HG02884 (cell line): ENCODE measurements at regions not wholly inside any gene's neighbourhood (a gene's known extent, or its start where the extent isn't known, plus 50 kb on each side); places are given as distances from the start of the nearest gene placed in this dataset.

Source experiments
- ATAC-seq: cut with Tn5 transposase; IDR thresholded peaks from one replicate; pipeline ENCODE4 v1.9.1; 2021; ENCODE audit warnings: mild to moderate bottlenecking, moderate library complexity; ENCODE audit not compliant: unreplicated experiment

DNA sequence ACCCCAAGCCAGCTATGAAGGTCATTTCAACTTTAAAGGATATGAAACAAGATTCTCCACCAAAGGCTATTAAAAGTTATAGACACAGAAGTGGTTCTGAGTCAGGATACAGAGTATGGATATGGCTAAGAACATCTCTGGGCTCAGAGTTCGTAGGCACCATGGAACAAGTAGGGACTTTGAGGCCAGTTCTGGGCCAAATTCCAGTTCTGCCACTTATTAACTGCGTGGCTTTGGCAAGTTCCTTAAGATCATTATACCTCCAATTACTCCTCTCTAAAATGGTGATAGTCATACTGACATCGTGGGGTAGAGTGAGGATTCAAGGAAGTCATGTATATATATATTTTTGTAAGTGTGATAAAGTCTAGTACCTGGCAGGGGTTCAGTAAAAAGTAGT is 105.8 kb upstream of the NFE2L3 start:
- no peak for ATAC-seq

DNA sequence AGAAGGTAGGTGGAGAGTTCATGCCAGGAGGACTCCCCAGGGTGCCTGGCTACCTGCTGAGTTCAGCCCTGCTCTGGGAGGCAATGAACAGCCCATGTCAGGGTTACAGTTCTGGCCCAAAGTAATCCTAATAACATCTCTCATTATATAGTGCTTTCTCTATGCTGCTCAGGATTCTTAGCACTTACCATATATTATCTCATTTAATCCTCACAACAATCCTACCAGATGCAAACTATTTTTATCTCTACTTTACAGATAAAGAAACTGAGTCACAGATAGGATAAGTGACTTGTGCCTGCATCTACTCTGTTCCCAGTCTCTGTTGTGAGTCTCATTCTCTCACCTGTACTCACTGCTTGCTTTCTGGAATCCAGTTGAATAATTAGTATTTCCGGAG is 105.1 kb upstream of the NFE2L3 start:
- no peak for ATAC-seq

GRCh38 chr7:26048663-26049062 is 103.3 kb upstream of the NFE2L3 start:
- ATAC-seq, result no peak

DNA sequence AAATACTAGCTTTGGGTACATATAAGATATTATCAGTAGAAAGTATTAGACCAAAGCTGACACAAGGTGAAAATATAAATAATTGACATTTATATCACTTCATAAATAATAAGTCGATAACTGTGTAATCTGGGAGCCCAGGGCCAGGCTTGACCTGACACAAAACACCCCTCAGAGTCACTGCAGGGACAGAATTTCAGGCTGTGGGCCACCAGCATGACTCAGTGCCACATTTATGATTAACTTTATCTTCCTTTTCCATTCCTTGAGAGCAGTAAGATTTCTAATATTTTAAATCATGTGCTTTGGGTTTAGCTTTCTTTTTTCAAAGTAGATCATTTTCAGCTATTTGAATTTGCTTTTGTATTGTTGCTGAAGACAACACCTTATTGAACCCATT is 102.9 kb upstream of the NFE2L3 start:
- ATAC-seq, result no peak

DNA sequence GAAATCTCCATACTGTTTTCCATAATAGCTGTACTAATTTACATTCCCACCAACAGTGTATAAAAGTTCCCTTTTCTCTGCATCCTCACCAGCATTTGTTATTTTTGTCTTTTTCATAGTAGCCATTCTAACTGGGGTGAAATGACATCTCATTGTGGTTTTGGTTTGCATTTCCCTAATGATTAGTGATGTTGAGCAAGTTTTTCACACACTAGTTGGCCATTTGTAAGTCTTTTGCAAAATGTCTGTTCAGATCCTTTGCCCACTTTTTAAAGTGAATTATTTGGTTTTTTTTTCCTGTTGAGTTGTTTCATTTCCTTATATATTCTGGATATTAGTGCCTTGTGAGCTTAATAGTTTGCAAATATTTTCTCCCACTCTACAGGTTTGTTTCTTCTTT is 101.0 kb upstream of the NFE2L3 start:
- no peak for ATAC-seq

DNA sequence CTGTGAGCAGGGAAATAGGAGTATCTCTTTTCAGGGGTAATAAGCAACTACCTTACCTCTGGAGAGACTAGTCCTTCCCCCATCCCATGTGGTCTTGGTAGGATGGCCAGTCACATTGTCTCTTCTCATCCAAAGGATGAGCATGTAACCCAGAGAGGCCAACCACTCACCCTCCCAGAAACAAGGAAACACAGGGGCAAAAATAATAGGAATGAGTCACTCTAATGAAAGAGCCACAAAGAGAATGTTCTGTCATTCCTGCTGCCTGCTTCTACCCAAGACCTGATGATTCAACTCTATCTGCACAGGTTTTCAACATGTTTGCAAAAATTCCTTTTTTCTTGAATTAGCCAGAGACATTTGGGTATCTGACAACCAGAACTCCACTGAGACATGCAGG is 99.3 kb upstream of the NFE2L3 start:
- no peak for ATAC-seq

DNA sequence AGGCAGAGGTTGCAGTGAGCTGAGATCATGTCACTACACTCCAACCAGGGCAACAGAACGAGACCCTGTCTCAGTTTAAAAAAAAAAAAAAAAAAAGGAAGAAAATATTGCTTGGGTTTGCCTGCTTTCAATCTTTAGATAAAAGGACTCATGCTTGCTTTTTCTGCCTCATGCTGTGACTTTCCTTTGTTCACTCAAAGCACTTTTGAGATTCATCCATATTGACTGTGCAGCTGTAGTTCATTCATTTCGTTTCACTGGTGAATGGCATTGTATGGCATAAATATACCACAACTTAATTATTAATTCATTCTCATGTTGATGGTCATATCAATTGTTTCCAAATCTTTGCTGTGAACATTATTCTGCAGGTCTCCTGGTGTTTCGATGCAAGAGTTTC is 97.6 kb upstream of the NFE2L3 start:
- ATAC-seq, result no peak

DNA sequence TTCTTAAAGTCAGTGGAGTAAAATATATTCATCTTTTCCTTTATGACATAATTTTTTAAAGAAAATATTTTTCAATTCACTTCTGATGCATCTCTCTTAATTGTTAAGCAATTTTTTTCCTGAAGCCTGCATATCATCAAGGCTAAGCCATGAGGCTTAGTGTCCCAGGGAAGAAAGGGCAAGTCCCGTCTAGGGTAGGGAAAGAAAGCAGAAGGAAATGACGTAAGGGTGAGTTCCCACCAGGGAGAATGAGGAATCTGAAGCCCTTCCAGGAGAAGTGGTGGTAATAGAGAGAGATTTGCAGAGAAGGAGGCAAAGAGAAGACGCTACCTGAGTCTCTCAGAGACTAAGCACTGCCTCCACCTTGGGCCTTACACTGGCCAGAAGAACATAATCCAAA is 96.8 kb upstream of the NFE2L3 start:
- no peak for ATAC-seq

DNA sequence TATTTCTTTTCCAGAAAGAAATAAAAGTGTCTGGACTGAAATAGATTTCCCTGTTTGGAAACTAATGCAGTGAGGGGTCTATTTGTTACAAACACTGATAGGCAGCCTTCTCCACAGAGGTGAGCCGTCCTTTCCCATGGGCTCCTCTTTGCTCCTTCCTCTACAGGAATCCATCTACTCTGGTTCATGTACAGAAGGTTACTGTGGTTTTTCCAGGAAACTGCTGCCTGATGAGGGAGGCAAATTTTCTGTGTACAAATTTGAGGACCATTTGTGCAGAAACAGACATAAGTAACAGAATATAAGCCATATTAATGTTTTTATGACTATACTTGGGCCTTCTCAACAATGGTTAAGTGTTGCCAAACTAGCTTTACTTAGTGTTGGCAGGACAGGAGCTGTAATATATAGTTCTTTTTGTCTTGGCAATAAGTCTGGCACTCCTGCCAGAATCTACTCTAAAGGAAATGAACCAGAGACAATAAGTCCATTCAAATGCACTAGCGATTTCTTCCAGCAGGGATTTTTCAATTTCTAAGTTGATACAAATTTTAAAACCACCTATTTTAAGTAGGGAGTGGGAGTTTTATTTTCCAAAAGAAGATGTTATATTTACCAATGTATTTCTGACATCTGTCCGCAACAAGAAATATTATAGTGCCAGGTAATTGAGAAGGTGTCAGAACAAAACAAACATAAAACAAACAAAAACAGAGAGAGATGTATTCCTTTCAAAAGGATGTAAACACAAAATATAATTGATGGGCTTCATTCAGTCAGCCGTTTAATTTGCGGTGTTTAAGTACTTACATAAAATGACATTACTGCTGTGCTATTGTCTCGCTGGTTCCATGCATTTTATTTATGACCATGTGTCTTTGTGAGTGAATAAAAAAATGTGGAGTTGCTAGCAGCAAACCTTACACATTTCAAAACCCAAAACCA is 91.0 kb upstream of the NFE2L3 start:
- ATAC-seq, result no peak

DNA sequence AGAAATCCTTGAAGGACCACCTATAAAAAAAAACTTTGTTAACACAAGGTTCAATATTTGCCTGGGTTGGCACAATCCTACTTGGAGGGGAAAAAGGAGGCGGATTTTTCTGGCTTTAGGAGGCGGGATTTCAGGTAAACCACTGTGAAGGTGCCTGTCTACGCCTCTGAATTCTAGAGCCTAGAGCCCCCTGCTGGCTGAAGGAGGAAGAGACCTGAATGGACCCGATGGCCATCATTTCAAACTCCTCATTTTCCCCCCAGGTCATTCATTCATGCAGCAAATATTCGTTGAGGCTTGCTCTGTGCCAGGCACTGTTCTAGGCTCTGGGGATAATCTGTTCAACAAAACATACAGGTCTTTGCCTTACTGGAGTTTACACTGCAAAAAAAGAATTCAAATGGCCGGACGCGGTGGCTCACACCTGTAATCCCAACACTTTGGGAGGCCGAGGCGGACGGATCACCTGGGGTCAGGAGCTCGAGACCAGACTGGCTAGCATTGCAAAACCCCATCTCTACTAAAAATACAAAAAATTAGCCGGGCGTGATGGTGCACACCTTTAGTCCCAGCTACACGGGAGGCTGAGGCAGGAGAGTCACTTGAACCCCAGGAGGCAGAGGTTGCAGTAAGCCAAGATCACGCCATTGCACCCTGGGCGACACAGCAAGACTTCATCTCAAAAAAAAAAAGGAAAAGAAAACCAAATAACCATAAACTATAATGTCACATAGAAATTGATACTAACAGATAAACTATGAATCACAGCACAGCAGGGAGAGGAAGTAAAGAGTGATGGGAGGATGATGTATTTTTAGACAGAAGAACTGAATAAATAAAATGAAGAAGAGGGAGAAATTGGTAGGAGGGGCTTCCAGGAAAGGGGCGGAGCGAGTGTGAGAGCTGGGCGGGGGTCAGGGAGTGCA is 90.1 kb upstream of the NFE2L3 start:
- ATAC-seq, result no peak

DNA sequence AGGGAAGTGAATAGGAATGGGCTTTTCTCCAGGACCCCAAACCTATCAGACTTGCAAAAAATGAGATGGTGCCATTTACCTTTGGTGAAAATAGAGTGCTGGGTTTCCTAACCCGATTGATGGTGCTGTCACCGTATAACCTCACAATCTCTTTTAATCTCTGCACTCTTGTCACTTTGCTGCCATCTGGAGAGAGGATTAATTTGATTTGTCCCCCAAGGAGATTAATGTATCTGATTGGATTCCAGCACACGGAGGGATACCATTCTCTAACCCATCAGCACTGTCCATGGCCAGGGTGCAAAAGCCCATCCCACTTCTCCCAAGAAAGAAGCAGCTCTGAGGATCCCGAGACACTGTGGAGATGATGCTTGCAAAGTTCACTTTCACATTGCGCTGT is 86.3 kb upstream of the NFE2L3 start:
- no peak for ATAC-seq

DNA sequence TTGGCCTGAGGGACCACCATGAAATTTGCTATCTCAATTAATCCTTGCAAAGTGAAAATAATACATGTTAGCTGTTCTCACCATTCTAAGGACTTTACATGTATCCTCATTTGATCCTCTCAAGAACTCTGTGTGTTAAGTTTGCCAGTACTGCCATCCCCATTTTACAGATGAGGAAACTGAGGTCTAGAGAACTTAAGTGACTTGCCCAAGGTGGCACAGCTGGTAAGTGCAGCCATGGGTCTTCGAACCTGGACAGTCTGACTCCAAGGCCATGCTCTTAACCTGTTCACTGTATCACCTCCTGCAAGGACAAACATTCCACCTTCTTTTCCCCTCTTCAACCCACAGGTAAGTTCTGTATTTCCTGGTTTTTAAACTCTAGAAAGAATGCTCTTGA is 85.3 kb upstream of the NFE2L3 start:
- ATAC-seq, result no peak

- no peak for ATAC-seq
These were observed 81.7 kb upstream of the NFE2L3 start for GRCh38 chr7:26070290-26070689.

DNA sequence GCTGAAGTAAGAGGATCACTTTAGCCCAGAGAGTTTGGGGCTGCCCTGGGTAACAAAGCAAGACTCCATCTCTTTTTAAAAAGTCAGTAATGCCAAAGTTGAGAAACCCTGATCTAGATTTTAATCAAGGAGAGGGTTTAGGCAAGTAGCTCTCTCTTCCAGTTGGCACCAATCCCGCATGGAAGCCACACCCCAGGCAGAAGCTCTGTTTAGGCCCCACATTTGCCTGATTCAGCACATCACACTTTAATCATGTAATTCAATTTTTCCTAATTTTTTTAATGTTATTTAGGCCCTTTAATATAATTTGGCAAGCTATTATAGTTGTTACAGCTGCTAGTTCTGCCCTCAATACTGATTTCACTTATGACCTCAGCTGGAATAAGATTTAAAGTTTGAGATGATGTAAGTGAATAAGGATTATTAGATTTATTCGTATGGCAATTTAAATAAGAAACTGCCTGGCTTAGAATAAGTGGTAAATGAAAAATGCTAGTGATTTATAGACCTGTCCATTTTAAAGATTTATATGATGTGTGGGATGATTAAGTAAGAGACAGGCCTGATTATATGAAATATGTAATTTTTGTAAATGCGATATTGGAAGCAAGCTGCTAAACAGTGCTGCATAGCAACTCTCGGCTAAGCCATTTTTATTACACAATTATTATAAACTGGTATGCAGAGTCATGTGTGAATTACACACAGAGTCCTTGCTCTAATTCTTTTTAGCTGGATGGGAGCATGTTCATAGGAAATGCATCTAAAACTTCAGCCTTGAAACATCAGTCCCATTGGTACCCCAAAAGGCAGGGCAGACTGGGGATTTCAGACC is 80.2 kb upstream of the NFE2L3 start:
- ATAC-seq, result no peak

- ATAC-seq, result no peak
These were observed 79.0 kb upstream of the NFE2L3 start for GRCh38 chr7:26073041-26073440.

GRCh38 chr7:26074919-26075318 is 77.1 kb upstream of the NFE2L3 start:
- ATAC-seq, result no peak

DNA sequence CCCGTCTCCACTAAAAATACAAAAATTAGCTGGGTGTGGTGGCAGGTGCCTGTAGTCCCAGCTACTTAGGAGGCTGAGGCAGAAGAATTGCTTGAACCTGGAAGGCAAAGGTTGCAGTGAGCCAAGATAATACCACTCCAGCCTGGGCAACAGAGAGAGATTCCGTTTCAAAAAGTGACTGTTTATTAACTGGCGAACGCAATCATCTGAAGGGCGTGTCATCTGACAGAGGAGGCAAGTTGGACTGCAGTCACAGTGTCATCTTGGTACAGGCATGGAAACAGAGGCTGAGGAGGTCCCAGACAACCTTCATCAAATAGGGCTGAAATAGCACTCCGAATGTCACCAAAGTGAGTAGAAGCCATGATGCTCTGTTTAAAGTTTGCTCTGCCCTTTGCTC is 75.3 kb upstream of the NFE2L3 start:
- ATAC-seq, result no peak

GRCh38 chr7:26078437-26079336 is 73.3 kb upstream of the NFE2L3 start:
- peak; percentile 83 for ATAC-seq

DNA sequence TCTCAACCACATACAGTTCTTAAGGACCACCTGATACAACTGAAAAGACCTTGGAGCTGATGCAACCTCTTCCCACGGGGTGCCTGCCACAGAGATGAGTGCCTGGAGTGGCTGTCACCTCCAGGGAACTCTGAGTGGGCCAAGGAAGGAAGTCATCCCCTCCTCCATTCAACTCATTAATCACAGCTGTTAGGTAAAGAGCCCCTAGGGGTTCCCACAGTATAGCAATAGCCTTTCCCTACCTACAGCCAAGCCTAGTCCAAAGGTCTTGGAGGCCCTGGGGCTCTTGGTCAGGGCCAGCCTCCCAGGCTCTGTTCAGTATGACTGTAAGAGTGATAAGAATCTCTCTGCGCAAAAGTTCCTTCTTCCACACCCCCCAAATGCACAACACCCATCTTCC is 70.4 kb upstream of the NFE2L3 start:
- ATAC-seq, result no peak

- no peak for ATAC-seq
These were observed 68.9 kb upstream of the NFE2L3 start for GRCh38 chr7:26083113-26083512.
